Esophagus muscularis mucosa (tissue), 4 donors: ENCODE measurements at regions not wholly inside any gene's neighbourhood (a gene's known extent, or its start where the extent isn't known, plus 50 kb on each side); places are given as distances from the start of the nearest gene placed in this dataset.

Experiments
- DNase-seq: peaks from one replicate; pipeline ENCODE4 v3.0.0-alpha.2; 2017; ENCODE audit errors: extremely low spot score
- H3K27ac ChIP-seq, 4 donors: fragments of 200-600 bp; sonication (generic); replicated peaks in 1 of 4; 1 replicate in 3 of 4; 2 replicates in 1 of 4; pipeline ENCODE4 v1.5.1; 2016 to 2019; ENCODE audit warnings: mild to moderate bottlenecking in 1 of 4
- H3K27me3 ChIP-seq, 4 donors: fragments of 200-600 bp; sonication (generic); one replicate each; pipeline versions ENCODE4 v1.5.1 to v1.6.0; 2016 to 2019
- H3K36me3 ChIP-seq, 4 donors: fragments of 200-600 bp; sonication (generic); one replicate each; pipeline ENCODE4 v1.5.1; 2016 to 2019
- H3K4me1 ChIP-seq, 4 donors: fragments of 200-600 bp; sonication (generic); one replicate each; pipeline ENCODE4 v1.5.1; 2016 to 2019
- H3K4me3 ChIP-seq, 4 donors: fragments of 200-600 bp; sonication (generic); 1 replicate in 2 of 4; 2 replicates in 2 of 4; pipeline ENCODE4 v1.5.1; 2016 to 2019; ENCODE audit warnings: mild to moderate bottlenecking in 4 of 4, moderate library complexity in 1 of 4
- H3K9me3 ChIP-seq, 4 donors: fragments of 200-600 bp; sonication (generic); 1 replicate in 3 of 4; 2 replicates in 1 of 4; pipeline ENCODE4 v1.5.1; 2016 to 2019
- EP300 ChIP-seq: sonication (generic); formaldehyde crosslinking; IDR thresholded peaks from one replicate; pipeline ENCODE4 v1.6.1; 2017; ENCODE audit warnings: antibody characterized with exemption
- POLR2A ChIP-seq: fragments of 450-650 bp; IDR thresholded peaks from one replicate; pipeline ENCODE4 v1.6.1; 2017; ENCODE audit warnings: antibody characterized with exemption, moderate library complexity, mild to moderate bottlenecking, low read depth
- POLR2AphosphoS5 ChIP-seq, 2 donors: sonication (generic); formaldehyde crosslinking; IDR thresholded peaks; one replicate each; pipeline ENCODE4 v1.6.1; 2017; ENCODE audit warnings: antibody characterized with exemption in 2 of 2
- WGBS: methylation state at CpG from one replicate; pipeline ENCODE4 v1.1.5; 2018; 5-methylcytosine and 5-hydroxymethylcytosine counted together
- intact Hi-C: fragments of 100-400 bp; cut with DNase I; formaldehyde crosslinking; loops from one replicate; pipeline ENCODE4 v1.15.1; 2023
- TF ChIP-seq, protein P1 (sequence below), 3 experiments: fragments of 200-600 bp in 2 of 3; fragments of 450-650 bp in 1 of 3; sonication (generic) in 2 of 3; IDR thresholded peaks; one replicate each; pipeline ENCODE4 v1.5.1; 2017 to 2019; ENCODE audit warnings: antibody characterized with exemption in 3 of 3, mild to moderate bottlenecking in 2 of 3, moderate library complexity in 1 of 3

DNA sequence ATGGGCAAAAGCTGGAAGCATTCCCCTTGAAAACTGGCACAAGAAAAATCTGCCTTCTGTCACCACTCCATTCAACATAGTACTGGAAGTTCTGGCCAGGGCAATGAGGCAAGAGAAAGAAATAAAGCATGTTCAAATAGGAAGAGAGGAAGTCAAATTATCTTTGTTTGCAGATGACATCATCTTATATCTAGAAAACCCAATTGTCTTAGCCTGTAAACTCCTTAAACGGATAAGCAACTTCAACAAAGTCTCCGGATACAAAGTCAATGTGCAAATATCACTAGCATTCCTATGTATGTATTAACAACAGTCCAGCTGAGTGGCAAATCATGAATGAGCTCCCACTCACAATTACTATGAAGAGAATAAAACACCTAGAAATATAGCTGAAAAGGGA, 1579.3 kb downstream of the SUCLG1 start:
- Histone ChIP-seq H3K4me1 (no peaks in the 10 kb centered on the region), H3K36me3 (no peaks in the 10 kb centered on the region), H3K9me3 (no peaks in the 10 kb centered on the region), H3K27ac (no peak overlapping the region), H3K4me3 (no peak overlapping the region), H3K27me3 (no peaks in the 10 kb centered on the region)
- TF ChIP-seq EP300, result no peak
- TF ChIP-seq POLR2A, result no peak
- TF ChIP-seq, protein P1, sequence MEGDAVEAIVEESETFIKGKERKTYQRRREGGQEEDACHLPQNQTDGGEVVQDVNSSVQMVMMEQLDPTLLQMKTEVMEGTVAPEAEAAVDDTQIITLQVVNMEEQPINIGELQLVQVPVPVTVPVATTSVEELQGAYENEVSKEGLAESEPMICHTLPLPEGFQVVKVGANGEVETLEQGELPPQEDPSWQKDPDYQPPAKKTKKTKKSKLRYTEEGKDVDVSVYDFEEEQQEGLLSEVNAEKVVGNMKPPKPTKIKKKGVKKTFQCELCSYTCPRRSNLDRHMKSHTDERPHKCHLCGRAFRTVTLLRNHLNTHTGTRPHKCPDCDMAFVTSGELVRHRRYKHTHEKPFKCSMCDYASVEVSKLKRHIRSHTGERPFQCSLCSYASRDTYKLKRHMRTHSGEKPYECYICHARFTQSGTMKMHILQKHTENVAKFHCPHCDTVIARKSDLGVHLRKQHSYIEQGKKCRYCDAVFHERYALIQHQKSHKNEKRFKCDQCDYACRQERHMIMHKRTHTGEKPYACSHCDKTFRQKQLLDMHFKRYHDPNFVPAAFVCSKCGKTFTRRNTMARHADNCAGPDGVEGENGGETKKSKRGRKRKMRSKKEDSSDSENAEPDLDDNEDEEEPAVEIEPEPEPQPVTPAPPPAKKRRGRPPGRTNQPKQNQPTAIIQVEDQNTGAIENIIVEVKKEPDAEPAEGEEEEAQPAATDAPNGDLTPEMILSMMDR (IDR thresholded peaks at IDR 0.05), result no peak
- no peak for TF ChIP-seq POLR2AphosphoS5 (IDR thresholded peaks at IDR 0.05)
- WGBS, result 87% methylated on average over 2 of the region's 2 CpGs
- intact Hi-C loops, result no loop called here
- DNase-seq, result no peak

DNA sequence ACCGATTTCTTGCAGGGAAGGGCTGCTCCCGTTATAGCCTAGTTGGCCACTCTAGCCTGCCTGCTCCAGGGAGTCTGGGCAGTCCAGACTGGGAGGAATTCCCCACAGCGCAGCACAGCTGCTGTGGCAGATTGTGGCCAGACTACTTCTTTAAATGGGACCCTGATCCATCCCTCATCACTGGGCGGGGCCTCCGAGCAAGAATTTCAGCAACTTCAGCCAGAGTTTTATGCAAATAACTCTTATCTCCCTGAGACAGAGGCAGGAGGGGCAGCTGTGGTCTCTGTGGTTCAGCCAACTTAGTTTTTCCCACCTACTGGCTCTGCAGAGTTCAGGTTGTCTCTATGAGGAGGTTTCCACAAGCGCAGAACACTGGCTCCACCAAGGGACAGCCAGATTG, 1583.2 kb downstream of the SUCLG1 start:
- H3K36me3 ChIP-seq, result no peaks in the 10 kb centered on the region
- TF ChIP-seq POLR2A, result no peak
- no peak for TF ChIP-seq POLR2AphosphoS5 (IDR thresholded peaks at IDR 0.05)
- TF ChIP-seq EP300, result no peak
- TF ChIP-seq, protein P1 (IDR thresholded peaks at IDR 0.05), result no peak
- no peaks in the 10 kb centered on the region for H3K27me3 ChIP-seq
- 96% methylated on average over 3 of the region's 6 CpGs for WGBS
- DNase-seq, result no peak
- no peak overlapping the region for H3K27ac ChIP-seq
- no peaks in the 10 kb centered on the region for H3K9me3 ChIP-seq
- intact Hi-C loops, result no loop called here
- no peak overlapping the region for H3K4me3 ChIP-seq
- H3K4me1 ChIP-seq, result no peaks in the 10 kb centered on the region

DNA sequence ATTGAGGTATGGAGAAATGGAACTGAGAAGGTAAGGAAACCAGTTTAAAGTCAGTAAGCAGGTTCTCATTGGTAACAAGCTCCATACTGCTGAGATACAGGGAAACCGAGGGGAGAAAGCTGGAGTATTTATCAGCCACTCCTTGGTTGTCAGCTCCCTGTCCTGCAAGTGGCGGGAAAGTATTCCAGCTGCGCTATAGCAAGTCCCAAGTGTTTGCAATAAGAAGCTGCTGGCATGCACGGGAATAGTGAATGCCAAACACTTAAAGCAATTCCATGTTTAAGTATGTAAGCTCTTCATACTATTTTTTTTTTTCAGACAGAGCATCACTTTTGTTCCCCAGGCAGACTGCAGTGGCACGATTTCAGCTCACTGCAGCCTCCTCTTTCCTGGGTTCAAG, 1601.1 kb downstream of the SUCLG1 start:
- H3K27ac ChIP-seq, result no peak overlapping the region
- no peak for DNase-seq
- H3K27me3 ChIP-seq, result no peaks in the 10 kb centered on the region
- no peaks in the 10 kb centered on the region for H3K36me3 ChIP-seq
- intact Hi-C loops, result no loop called here
- 39% methylated on average over 5 of the region's 5 CpGs for WGBS
- no peaks in the 10 kb centered on the region for H3K4me1 ChIP-seq
- no peak overlapping the region for H3K4me3 ChIP-seq
- no peak for TF ChIP-seq POLR2AphosphoS5 (IDR thresholded peaks at IDR 0.05)
- TF ChIP-seq, protein P1 (IDR thresholded peaks at IDR 0.05), result no peak
- no peak for TF ChIP-seq EP300
- TF ChIP-seq POLR2A, result no peak
- no peaks in the 10 kb centered on the region for H3K9me3 ChIP-seq

DNA sequence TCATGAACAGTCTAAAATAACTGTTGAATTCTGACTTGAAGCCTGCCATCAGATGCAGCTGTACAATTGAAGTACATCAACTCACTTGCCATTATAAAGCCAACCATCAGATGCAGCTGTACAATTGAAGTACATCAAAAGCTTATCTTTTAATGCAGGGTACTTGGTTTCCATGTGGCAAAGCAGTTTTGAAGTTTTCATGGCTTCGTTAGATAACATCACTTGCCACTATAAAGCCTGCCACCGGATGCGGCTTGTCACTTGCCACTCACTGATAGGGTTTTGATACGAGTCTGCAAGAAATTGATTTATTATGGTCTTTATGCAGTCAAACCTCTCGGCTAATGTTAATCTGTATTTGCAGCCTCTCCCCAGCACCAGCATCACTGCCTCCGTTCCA, 1605.8 kb downstream of the SUCLG1 start:
- WGBS, result 63% methylated on average over 6 of the region's 6 CpGs
- Histone ChIP-seq H3K9me3 (no peaks in the 10 kb centered on the region), H3K27ac (no peak overlapping the region), H3K4me3 (no peak overlapping the region), H3K36me3 (no peaks in the 10 kb centered on the region), H3K27me3 (no peaks in the 10 kb centered on the region), H3K4me1 (no peaks in the 10 kb centered on the region)
- intact Hi-C loops, result no loop called here
- DNase-seq, result no peak
- TF ChIP-seq POLR2AphosphoS5 (IDR thresholded peaks at IDR 0.05), result no peak
- TF ChIP-seq POLR2A, result no peak
- no peak for TF ChIP-seq EP300

GRCh38 chr2:82852787-82853186, 1606.3 kb downstream of the SUCLG1 start:
- intact Hi-C loops, result no loop called here
- Histone ChIP-seq H3K36me3 (no peaks in the 10 kb centered on the region), H3K4me3 (no peak overlapping the region), H3K27me3 (no peaks in the 10 kb centered on the region), H3K27ac (no peak overlapping the region), H3K9me3 (no peaks in the 10 kb centered on the region), H3K4me1 (no peaks in the 10 kb centered on the region)
- WGBS, result 72% methylated on average over 3 of the region's 3 CpGs
- TF ChIP-seq POLR2A, result no peak
- TF ChIP-seq POLR2AphosphoS5 (IDR thresholded peaks at IDR 0.05), result no peak
- TF ChIP-seq, protein P1 (IDR thresholded peaks at IDR 0.05), result no peak
- TF ChIP-seq EP300, result no peak
- DNase-seq, result no peak
